GM12878 (cell line): ENCODE measurements at regions not wholly inside any gene's neighbourhood (a gene's known extent, or its start where the extent isn't known, plus 50 kb on each side); places are given as distances from the start of the nearest gene placed in this dataset.
A peak's percentile ranks its signal among the peaks of the same experiment; 100 is the strongest.

ENCODE experiments used
- ATAC-seq: fragments of 200-7000 bp; cut with Tn5 transposase; 3 replicates; pipeline ENCODE4 v1.9.1; 2020; ENCODE audit warnings: mild to moderate bottlenecking, moderate library complexity
- BruUV-seq: library from RNA; stranded (reverse); fragments of 400-500 nt; replicated peaks from 2 replicates; lab custom pipeline; 2021; lab: Mats Ljungman, UMichigan
- CTCF ChIA-PET: fragments of 300-600 bp; sonication (Branson Sonifier 250); formaldehyde crosslinking; extraction: SDS; loops from one replicate; lab custom pipeline; 2021; ENCODE audit warnings: inconsistent platforms; lab: Yijun Ruan, JAX
- POLR2A ChIA-PET: fragments of 350-600 bp; formaldehyde crosslinking; extraction: SDS; loops from one replicate; lab custom pipeline; 2021; ENCODE audit warnings: inconsistent platforms; lab: Charles Lee
- RAD21 ChIA-PET: fragments of 300-600 bp; sonication (Branson Sonifier 250); formaldehyde crosslinking; loops from one replicate; lab custom pipeline; 2023; ENCODE audit warnings: antibody characterized with exemption; ENCODE audit not compliant: unreplicated experiment; lab: Charles Lee
- SMC1A ChIA-PET: fragments of 300-600 bp; sonication (Branson Sonifier 250); formaldehyde crosslinking; loops from one replicate; lab custom pipeline; 2023; ENCODE audit not compliant: unreplicated experiment, uncharacterized antibody; lab: Charles Lee
- DNase-seq: peaks from one replicate; pipeline ENCODE4 v3.0.0-alpha.2; 2011; ENCODE audit warnings: low read depth, low spot score
- FAIRE-seq: peaks from 3 replicates; lab custom pipeline; 2011; peaks lifted over from hg19 to GRCh38; lab: Jason Lieb, UNC
- H2AFZ ChIP-seq: 2 replicates; pipeline ENCODE4 v1.6.0; 2011; ENCODE audit warnings: low read depth, low read length, control low read depth; ENCODE audit not compliant: control insufficient read depth
- H3K27ac ChIP-seq: 2 replicates; pipeline ENCODE4 v1.5.1; 2011; ENCODE audit warnings: control low read depth; ENCODE audit not compliant: control insufficient read depth, insufficient read depth
- H3K27me3 ChIP-seq, 2 experiments: replicated peaks in 1 of 2; 2 replicates each; pipeline versions ENCODE4 v1.6.0 to v1.6.1; 2011; ENCODE audit warnings: low read length in 1 of 2; ENCODE audit not compliant: control insufficient read depth in 2 of 2, insufficient read depth in 2 of 2
- H3K36me3 ChIP-seq, 2 experiments: 2 replicates each; pipeline ENCODE4 v1.5.1; 2011; ENCODE audit warnings: low read length in 1 of 2; ENCODE audit not compliant: control insufficient read depth in 2 of 2, insufficient read depth in 2 of 2
- H3K4me1 ChIP-seq: 2 replicates; pipeline ENCODE4 v1.6.1; 2011; ENCODE audit warnings: mild to moderate bottlenecking, low read length, moderate library complexity, mixed read lengths; ENCODE audit not compliant: control insufficient read depth, insufficient read depth
- H3K4me2 ChIP-seq: 2 replicates; pipeline ENCODE4 v1.6.0; 2011; ENCODE audit warnings: control low read depth; ENCODE audit not compliant: control insufficient read depth, insufficient read depth
- H3K4me3 ChIP-seq: fragments of 200-600 bp; sonication (generic); 2 replicates; pipeline ENCODE4 v1.5.1; 2016
- H3K79me2 ChIP-seq: 2 replicates; pipeline ENCODE4 v1.6.0; 2011; ENCODE audit warnings: low read length; ENCODE audit not compliant: control insufficient read depth, insufficient read depth
- H3K9ac ChIP-seq: 2 replicates; pipeline ENCODE4 v1.8.0; 2011; ENCODE audit warnings: low read length, control low read depth, mixed read lengths; ENCODE audit not compliant: control insufficient read depth, insufficient read depth
- H3K9me3 ChIP-seq: replicated peaks from 3 replicates; pipeline ENCODE4 v1.5.1; 2011; ENCODE audit warnings: mild to moderate bottlenecking, low read length; ENCODE audit not compliant: control insufficient read depth, insufficient read depth
- H4K20me1 ChIP-seq: 2 replicates; pipeline ENCODE4 v1.6.0; 2011; ENCODE audit not compliant: control insufficient read depth, insufficient read depth
- CHD4 ChIP-seq: fragments of 200-600 bp; sonication (generic); IDR thresholded peaks from 2 replicates; pipeline ENCODE4 v1.6.1; 2016; ENCODE audit warnings: mild to moderate bottlenecking
- HDGF ChIP-seq: fragments of 450-650 bp; IDR thresholded peaks from 2 replicates; pipeline ENCODE4 v1.6.1; 2016; ENCODE audit warnings: antibody characterized with exemption
- IKZF1 ChIP-seq: fragments of 450-650 bp; conservative IDR thresholded peaks from 2 replicates; pipeline ENCODE4 v1.6.1; 2017; ENCODE audit warnings: antibody characterized with exemption, mild to moderate bottlenecking
- IKZF2 ChIP-seq, 2 experiments: fragments of 450-650 bp; IDR thresholded peaks; 2 replicates each; pipeline ENCODE4 v1.6.1; 2017; ENCODE audit warnings: mild to moderate bottlenecking in 2 of 2, moderate library complexity in 2 of 2
- IRF4 ChIP-seq: IDR thresholded peaks from 2 replicates; pipeline ENCODE4 v1.6.1; 2011; ENCODE audit warnings: low read depth, low read length
- KLF5 ChIP-seq: fragments of 450-650 bp; IDR thresholded peaks from 2 replicates; pipeline ENCODE4 v1.6.1; 2014; ENCODE audit warnings: mild to moderate bottlenecking; ENCODE audit not compliant: partially characterized antibody
- LARP7 ChIP-seq: fragments of 450-650 bp; IDR thresholded peaks from 2 replicates; pipeline ENCODE4 v1.6.1; 2017; ENCODE audit warnings: mild to moderate bottlenecking
- MEF2B ChIP-seq: fragments of 450-650 bp; IDR thresholded peaks from 2 replicates; pipeline ENCODE4 v1.6.1; 2018; ENCODE audit warnings: mild to moderate bottlenecking, moderate library complexity; ENCODE audit not compliant: partially characterized antibody, poor library complexity, severe bottlenecking
- MLLT1 ChIP-seq: fragments of 450-650 bp; IDR thresholded peaks from 2 replicates; pipeline ENCODE4 v1.6.1; 2016; ENCODE audit warnings: mild to moderate bottlenecking
- MTA2 ChIP-seq: fragments of 450-650 bp; IDR thresholded peaks from 2 replicates; pipeline ENCODE4 v1.6.1; 2016; ENCODE audit warnings: low read depth, mild to moderate bottlenecking, moderate library complexity
- NBN ChIP-seq: fragments of 450-650 bp; IDR thresholded peaks from 2 replicates; pipeline ENCODE4 v1.6.1; 2016
- PKNOX1 ChIP-seq: fragments of 450-650 bp; IDR thresholded peaks from 2 replicates; pipeline ENCODE4 v1.6.1; 2016; ENCODE audit warnings: mild to moderate bottlenecking
- POU2F2 ChIP-seq: IDR thresholded peaks from 3 replicates; pipeline ENCODE4 v1.6.1; 2011; ENCODE audit warnings: low read depth, mild to moderate bottlenecking, low read length, borderline replicate concordance
- RELB ChIP-seq: fragments of 450-650 bp; IDR thresholded peaks from 2 replicates; pipeline ENCODE4 v1.6.1; 2017; ENCODE audit warnings: low read depth, mild to moderate bottlenecking, moderate library complexity
- RFX5 ChIP-seq: IDR thresholded peaks from 2 replicates; pipeline ENCODE4 v1.6.1; 2011; ENCODE audit warnings: low read depth, low read length, improper control_type of control experiment
- ZNF384 ChIP-seq: IDR thresholded peaks from 2 replicates; pipeline ENCODE4 v1.6.1; 2012; ENCODE audit warnings: low read depth, mild to moderate bottlenecking, low read length, improper control_type of control experiment, borderline replicate concordance
- WGBS: methylation state at CpG from one replicate; pipeline ENCODE4 v1.1.6; 2016; ENCODE audit warnings: low lambda C conversion rate; ENCODE audit not compliant: insufficient replicate concordance, insufficient coverage; ENCODE audit errors: missing lambda C conversion rate; 5-methylcytosine and 5-hydroxymethylcytosine counted together
- in situ Hi-C: fragments of 300-500 bp; cut with MboI; formaldehyde crosslinking; loops from 9 replicates; pipeline ENCODE4 v1.14.3; 2018; ENCODE audit warnings: mixed read lengths
- intact Hi-C: fragments of 100-400 bp; cut with micrococcal nuclease; formaldehyde crosslinking; loops from one replicate; pipeline ENCODE4 v1.14.2; 2022; ENCODE audit not compliant: unreplicated experiment

GRCh38 chr16:48102083-48103008 is 53.4 kb downstream of the ABCC12 start:
- 76% methylated on average over 15 of the region's 15 CpGs for WGBS
- Histone ChIP-seq H3K9ac (no peak overlapping the region), H3K27ac (no peak overlapping the region), H3K36me3 (no peaks in the 10 kb centered on the region), H3K4me2 (no peak overlapping the region), H3K9me3 (no peaks in the 10 kb centered on the region; the same call in 1 of the 3 replicates), H3K27me3 (no peaks in the 10 kb centered on the region), H3K4me3 (no peak overlapping the region), H3K79me2 (no peaks in the 10 kb centered on the region), H3K4me1 (peaks cover 25% of the 10 kb centered on the region), H2AFZ (no peak overlapping the region), H4K20me1 (no peaks in the 10 kb centered on the region)
- peak; percentile 29 for ATAC-seq
- BruUV-seq = no TSS peak
- ChIA-PET RAD21 (interaction anchor here (1.2 to 3.3 kb wide), 10 partner anchors 11 to 1126 kb away, joined by 4 to 25 read pairs (median 6); no protein-coding TSS in a partner anchor), CTCF (interaction anchor here (0.7 to 5.4 kb wide), 10 partner anchors 11 to 960 kb away, joined by 3 to 33 read pairs (median 4); no protein-coding TSS in a partner anchor), SMC1A (interaction anchor here (1.0 to 7.0 kb wide), 12 partner anchors 7 to 966 kb away, joined by 3 to 97 read pairs (median 5); no protein-coding TSS in a partner anchor), POLR2A (interaction anchor here (0.6 to 2.6 kb wide), 6 partner anchors 12 to 1236 kb away, joined by 3 to 16 read pairs (median 4); no protein-coding TSS in a partner anchor)
- intact Hi-C loops (loop anchor here (5.0 kb wide), 2 partner anchors 140 to 960 kb away; partner anchors contain the start of genes LONP2 and NETO2), in situ Hi-C loops (no loop called here)
- TF ChIP-seq IRF4 = 0 out of 2 replicates have a peak, but pooled peaks have one; percentile 18
- TF ChIP-seq LARP7 = no peak
- no peak for TF ChIP-seq CHD4
- TF ChIP-seq NBN = 0 out of 2 replicates have a peak, but pooled peaks have one; percentile 38
- TF ChIP-seq KLF5 = no peak
- peak; percentile 94 for TF ChIP-seq MLLT1
- 0 out of 2 replicates have a peak, but pooled peaks have one; percentile 18 for TF ChIP-seq PKNOX1
- peak; percentile 13 for TF ChIP-seq MEF2B
- TF ChIP-seq MTA2 = 0 out of 2 replicates have a peak, but pooled peaks have one; percentile 18
- TF ChIP-seq RELB = 0 out of 2 replicates have a peak, but pooled peaks have one; percentile 22
- peak; percentile 71; the same call in 1 of the 2 replicates for TF ChIP-seq HDGF
- TF ChIP-seq RFX5 = no peak
- TF ChIP-seq IKZF2 (IDR thresholded peaks at IDR 0.05) = peak; percentile 29 to 62; a peak in 3 of 4 replicates
- peak; percentile 23; the same call in 1 of the 2 replicates for TF ChIP-seq IKZF1
- TF ChIP-seq POU2F2 = no peak
- no peak for TF ChIP-seq ZNF384
- FAIRE-seq = peak; percentile 31
- DNase-seq = no peak
